DND-41 (cell line): ENCODE measurements at regions not wholly inside any gene's neighbourhood (a gene's known extent, or its start where the extent isn't known, plus 50 kb on each side); places are given as distances from the start of the nearest gene placed in this dataset.

ENCODE experiments used
- ATAC-seq: fragments of 200-7000 bp; cut with Tn5 transposase; 3 replicates; pipeline ENCODE4 v1.9.1; 2021; ENCODE audit warnings: low read depth; ENCODE audit not compliant: insufficient read depth
- DNase-seq: peaks from one replicate; pipeline ENCODE4 v3.0.0-alpha.2; 2020
- H2AFZ ChIP-seq: 2 replicates; pipeline ENCODE4 v1.6.0; 2012; ENCODE audit warnings: low read depth, low read length
- H3K27ac ChIP-seq: 2 replicates; pipeline ENCODE4 v1.5.1; 2012; ENCODE audit warnings: low read length, inconsistent platforms
- H3K27me3 ChIP-seq: fragments of 200-600 bp; sonication (generic); 2 replicates; pipeline ENCODE4 v1.6.0; 2012; ENCODE audit warnings: low read length, mild to moderate bottlenecking, inconsistent platforms; ENCODE audit not compliant: insufficient read depth, poor library complexity
- H3K36me3 ChIP-seq: 2 replicates; pipeline ENCODE4 v1.5.1; 2012; ENCODE audit warnings: low read length, inconsistent platforms; ENCODE audit not compliant: insufficient read depth
- H3K4me1 ChIP-seq: 2 replicates; pipeline ENCODE4 v1.5.1; 2012; ENCODE audit warnings: mild to moderate bottlenecking, low read length; ENCODE audit not compliant: insufficient read depth
- H3K4me2 ChIP-seq: 2 replicates; pipeline ENCODE4 v1.6.0; 2012; ENCODE audit warnings: mild to moderate bottlenecking, moderate library complexity, low read length, inconsistent platforms; ENCODE audit not compliant: insufficient read depth
- H3K4me3 ChIP-seq, 2 experiments: fragments of 200-600 bp in 1 of 2; shearing (Covaris generic) in 1 of 2; 2 replicates each; pipeline ENCODE4 v1.5.1; 2012 to 2016; ENCODE audit warnings: inconsistent platforms in 2 of 2, low read length in 2 of 2, mild to moderate bottlenecking in 2 of 2, low read depth in 1 of 2, moderate library complexity in 1 of 2
- H3K79me2 ChIP-seq: 2 replicates; pipeline ENCODE4 v1.6.0; 2012; ENCODE audit warnings: low read length, inconsistent platforms; ENCODE audit not compliant: insufficient read depth
- H3K9ac ChIP-seq: 2 replicates; pipeline ENCODE4 v1.6.0; 2012; ENCODE audit warnings: low read depth, mild to moderate bottlenecking, inconsistent platforms, low read length, moderate library complexity
- H3K9me3 ChIP-seq: 2 replicates; pipeline ENCODE4 v1.5.1; 2012; ENCODE audit warnings: low read length, moderate library complexity, mild to moderate bottlenecking, inconsistent platforms; ENCODE audit not compliant: insufficient read depth, severe bottlenecking
- H4K20me1 ChIP-seq: 2 replicates; pipeline ENCODE4 v1.6.0; 2012; ENCODE audit warnings: low read length; ENCODE audit not compliant: insufficient read depth
- EZH2 ChIP-seq: IDR thresholded peaks from 3 replicates; pipeline ENCODE4 v1.6.1; 2012; ENCODE audit warnings: borderline replicate concordance, low read depth, mild to moderate bottlenecking, moderate library complexity, low read length, inconsistent platforms; ENCODE audit not compliant: severe bottlenecking
- TF ChIP-seq, protein P1 (sequence below): IDR thresholded peaks from 2 replicates; pipeline ENCODE4 v1.5.1; 2012; ENCODE audit warnings: borderline replicate concordance, low read length, moderate library complexity, mild to moderate bottlenecking; ENCODE audit not compliant: poor library complexity, severe bottlenecking; ENCODE audit errors: extremely low read depth

DNA sequence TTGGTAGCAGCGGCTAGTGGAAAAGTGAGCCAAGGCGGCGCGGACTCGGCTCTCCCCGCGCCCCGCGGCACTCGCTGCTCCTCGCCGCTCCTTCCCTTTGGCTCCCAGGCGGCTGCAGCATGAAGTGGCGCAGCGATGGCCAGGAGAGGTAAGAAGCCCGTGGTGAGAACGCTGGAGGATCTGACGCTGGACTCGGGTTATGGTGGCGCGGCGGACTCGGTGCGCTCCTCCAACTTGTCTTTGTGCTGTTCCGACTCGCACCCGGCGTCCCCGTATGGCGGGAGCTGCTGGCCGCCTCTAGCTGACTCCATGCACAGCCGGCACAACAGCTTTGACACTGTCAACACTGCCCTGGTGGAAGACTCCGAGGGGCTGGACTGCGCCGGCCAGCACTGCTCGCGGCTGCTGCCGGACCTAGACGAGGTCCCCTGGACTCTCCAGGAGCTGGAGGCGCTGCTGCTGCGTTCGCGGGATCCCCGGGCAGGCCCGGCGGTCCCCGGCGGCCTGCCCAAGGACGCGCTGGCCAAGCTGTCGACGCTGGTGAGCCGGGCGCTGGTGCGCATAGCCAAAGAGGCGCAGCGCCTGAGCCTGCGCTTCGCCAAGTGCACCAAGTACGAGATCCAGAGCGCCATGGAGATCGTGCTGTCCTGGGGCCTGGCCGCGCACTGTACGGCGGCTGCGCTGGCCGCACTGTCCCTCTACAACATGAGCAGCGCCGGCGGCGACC, 225.6 kb upstream of the CRY1 start:
- peaks cover 58% of the 10 kb centered on the region for H3K27me3 ChIP-seq
- H3K27ac ChIP-seq, result no peak overlapping the region
- H3K9ac ChIP-seq, result no peak overlapping the region
- no peaks in the 10 kb centered on the region for H3K36me3 ChIP-seq
- no peaks in the 10 kb centered on the region for H3K79me2 ChIP-seq
- no peak overlapping the region for H3K4me3 ChIP-seq
- DNase-seq (no peak), ATAC-seq (no peak)
- H4K20me1 ChIP-seq, result no peaks in the 10 kb centered on the region
- H3K9me3 ChIP-seq, result no peaks in the 10 kb centered on the region
- no peak overlapping the region for H3K4me2 ChIP-seq
- no peak overlapping the region for H2AFZ ChIP-seq
- no peak for TF ChIP-seq EZH2
- TF ChIP-seq, protein P1, sequence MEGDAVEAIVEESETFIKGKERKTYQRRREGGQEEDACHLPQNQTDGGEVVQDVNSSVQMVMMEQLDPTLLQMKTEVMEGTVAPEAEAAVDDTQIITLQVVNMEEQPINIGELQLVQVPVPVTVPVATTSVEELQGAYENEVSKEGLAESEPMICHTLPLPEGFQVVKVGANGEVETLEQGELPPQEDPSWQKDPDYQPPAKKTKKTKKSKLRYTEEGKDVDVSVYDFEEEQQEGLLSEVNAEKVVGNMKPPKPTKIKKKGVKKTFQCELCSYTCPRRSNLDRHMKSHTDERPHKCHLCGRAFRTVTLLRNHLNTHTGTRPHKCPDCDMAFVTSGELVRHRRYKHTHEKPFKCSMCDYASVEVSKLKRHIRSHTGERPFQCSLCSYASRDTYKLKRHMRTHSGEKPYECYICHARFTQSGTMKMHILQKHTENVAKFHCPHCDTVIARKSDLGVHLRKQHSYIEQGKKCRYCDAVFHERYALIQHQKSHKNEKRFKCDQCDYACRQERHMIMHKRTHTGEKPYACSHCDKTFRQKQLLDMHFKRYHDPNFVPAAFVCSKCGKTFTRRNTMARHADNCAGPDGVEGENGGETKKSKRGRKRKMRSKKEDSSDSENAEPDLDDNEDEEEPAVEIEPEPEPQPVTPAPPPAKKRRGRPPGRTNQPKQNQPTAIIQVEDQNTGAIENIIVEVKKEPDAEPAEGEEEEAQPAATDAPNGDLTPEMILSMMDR, result no peak
- peaks cover 25% of the 10 kb centered on the region for H3K4me1 ChIP-seq

DNA sequence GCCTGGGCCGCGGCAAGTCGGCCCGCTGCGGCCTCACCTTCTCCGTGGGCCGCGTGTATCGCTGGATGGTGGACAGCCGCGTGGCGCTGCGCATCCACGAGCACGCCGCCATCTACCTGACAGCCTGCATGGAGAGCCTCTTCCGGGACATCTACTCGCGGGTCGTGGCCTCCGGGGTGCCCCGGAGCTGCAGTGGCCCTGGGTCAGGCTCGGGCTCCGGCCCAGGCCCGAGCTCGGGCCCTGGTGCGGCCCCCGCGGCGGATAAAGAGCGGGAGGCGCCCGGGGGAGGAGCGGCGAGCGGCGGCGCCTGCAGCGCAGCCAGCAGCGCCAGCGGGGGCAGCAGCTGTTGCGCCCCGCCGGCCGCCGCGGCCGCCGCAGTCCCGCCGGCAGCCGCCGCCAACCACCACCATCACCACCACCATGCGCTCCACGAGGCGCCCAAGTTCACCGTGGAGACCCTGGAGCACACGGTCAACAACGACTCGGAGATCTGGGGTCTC, 226.2 kb upstream of the CRY1 start:
- no peak for TF ChIP-seq EZH2
- TF ChIP-seq, protein P1, result no peak
- ATAC-seq, result no peak
- no peak for DNase-seq
- no peak overlapping the region for H3K9ac ChIP-seq
- no peak overlapping the region for H3K27ac ChIP-seq
- H3K79me2 ChIP-seq, result no peaks in the 10 kb centered on the region
- peaks cover 58% of the 10 kb centered on the region for H3K27me3 ChIP-seq
- H3K4me2 ChIP-seq, result peak overlapping the region; percentile 61; the same call in 1 of the 2 replicates
- no peaks in the 10 kb centered on the region for H3K9me3 ChIP-seq
- H3K4me3 ChIP-seq, result no peak overlapping the region
- H3K36me3 ChIP-seq, result no peaks in the 10 kb centered on the region
- no peaks in the 10 kb centered on the region for H4K20me1 ChIP-seq
- no peak overlapping the region for H2AFZ ChIP-seq
- peaks cover 25% of the 10 kb centered on the region for H3K4me1 ChIP-seq

DNA sequence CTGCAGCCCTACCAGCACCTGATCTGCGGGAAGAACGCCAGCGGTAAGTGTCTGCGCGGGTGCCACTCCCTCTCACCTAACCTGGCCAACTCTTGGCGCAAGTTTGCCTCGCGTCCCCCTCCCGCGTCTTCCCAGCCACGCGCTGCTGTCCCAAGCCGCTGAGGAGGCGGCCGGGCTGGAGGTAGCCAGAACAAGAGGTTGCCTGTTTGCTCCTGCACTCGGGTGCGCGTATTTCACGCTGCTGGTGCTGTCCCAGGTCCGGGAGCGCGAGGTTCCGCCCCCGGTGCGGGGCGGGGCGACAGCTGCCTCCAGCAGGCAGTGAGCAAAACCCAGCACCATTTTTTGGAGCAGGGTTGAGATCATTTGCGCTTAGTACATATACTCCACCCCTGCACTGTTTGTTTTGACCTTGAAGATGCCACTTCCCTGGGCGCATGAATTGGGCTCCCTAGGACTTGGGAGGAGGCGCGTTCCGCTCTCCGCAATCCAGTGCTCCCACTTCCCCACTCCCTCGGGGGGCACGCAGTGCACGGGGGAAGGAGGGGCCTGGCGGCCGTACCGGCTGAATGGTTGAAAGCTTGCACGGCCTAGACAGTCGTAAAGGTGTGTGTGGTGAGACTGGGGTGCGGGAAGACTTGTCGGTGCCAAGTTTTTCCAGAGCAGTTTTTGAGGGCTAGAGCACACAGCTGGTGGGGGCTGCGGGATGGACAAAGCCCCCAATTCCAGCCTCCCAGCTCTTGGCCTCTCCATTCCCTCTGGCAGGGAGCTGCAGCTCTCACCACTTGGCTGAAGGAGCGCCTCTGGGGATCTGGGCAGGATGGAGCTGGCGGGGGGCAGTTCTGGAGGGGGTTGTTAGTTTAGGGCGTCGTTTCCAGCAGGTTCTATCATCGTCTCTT, 226.9 kb upstream of the CRY1 start:
- ATAC-seq, result no peak; the same call in 2 of the 3 replicates
- Histone ChIP-seq H2AFZ (peak overlapping the region; percentile 23; the same call in 1 of the 2 replicates), H3K4me2 (peak overlapping the region; percentile 61), H3K27me3 (peaks cover 51% of the 10 kb centered on the region), H3K79me2 (no peaks in the 10 kb centered on the region), H3K4me3 (peak overlapping the region in 1 of 2 experiments; percentile 49; a peak in 2 of 4 replicates), H3K36me3 (no peaks in the 10 kb centered on the region), H3K9me3 (no peaks in the 10 kb centered on the region), H3K27ac (peak overlapping the region; percentile 49; the same call in 1 of the 2 replicates), H3K9ac (peak overlapping the region; percentile 40), H4K20me1 (no peaks in the 10 kb centered on the region), H3K4me1 (peaks cover 25% of the 10 kb centered on the region)
- TF ChIP-seq EZH2, result no peak
- TF ChIP-seq, protein P1, result no peak
- peak; percentile 17 for DNase-seq
